Nephron (organoid): ENCODE measurements at regions not wholly inside any gene's neighbourhood (a gene's known extent, or its start where the extent isn't known, plus 50 kb on each side); places are given as distances from the start of the nearest gene placed in this dataset.

Experiments
- H3K27ac Mint-ChIP-seq, 3 experiments: 2 replicates each; pipeline ENCODE4 v1.8.0; 2020; ENCODE audit warnings: mixed read lengths in 3 of 3, mild to moderate bottlenecking in 2 of 3, moderate library complexity in 1 of 3
- H3K27me3 Mint-ChIP-seq: 2 replicates; pipeline ENCODE4 v1.8.0; 2021; ENCODE audit warnings: low read depth, mild to moderate bottlenecking, moderate library complexity, mixed read lengths
- H3K36me3 Mint-ChIP-seq: 2 replicates; pipeline ENCODE4 v1.8.0; 2020; ENCODE audit warnings: low read depth, mixed read lengths
- H3K4me1 Mint-ChIP-seq: 2 replicates; pipeline ENCODE4 v1.8.0; 2020; ENCODE audit warnings: mixed read lengths
- H3K4me3 Mint-ChIP-seq, 3 experiments: 2 replicates each; pipeline ENCODE4 v1.8.0; 2020; ENCODE audit warnings: mild to moderate bottlenecking in 3 of 3, mixed read lengths in 3 of 3, moderate library complexity in 2 of 3
- H3K9me3 Mint-ChIP-seq: 2 replicates; pipeline ENCODE4 v1.8.0; 2020; ENCODE audit warnings: mixed read lengths
- CTCF ChIP-seq, 3 experiments: fragments of 200-600 bp; sonication (generic); IDR thresholded peaks; one replicate each; pipeline ENCODE4 v1.5.0; 2021; ENCODE audit warnings: antibody characterized with exemption in 3 of 3; ENCODE audit not compliant: unreplicated experiment in 3 of 3

- no peaks in the 10 kb centered on the region for H3K9me3 Mint-ChIP-seq
- peak overlapping the region in 2 of 3 experiments; percentile 36 to 42 for H3K27ac Mint-ChIP-seq
- H3K4me3 Mint-ChIP-seq = no peak overlapping the region
- no peaks in the 10 kb centered on the region for H3K27me3 Mint-ChIP-seq
- no peaks in the 10 kb centered on the region for H3K36me3 Mint-ChIP-seq
- H3K4me1 Mint-ChIP-seq = peaks cover 26% of the 10 kb centered on the region
- TF ChIP-seq CTCF (IDR thresholded peaks at IDR 0.05; ENCODE audit: unreplicated experiment in 3 of 3) = no peak
Observed at GRCh38 chr2:150977296-150977695, 284.4 kb downstream of the RBM43 start.

- Mint-ChIP-seq H3K4me3 (no peak overlapping the region), H3K4me1 (peaks cover 22% of the 10 kb centered on the region), H3K27me3 (no peaks in the 10 kb centered on the region), H3K9me3 (peaks cover 3% of the 10 kb centered on the region), H3K36me3 (no peaks in the 10 kb centered on the region), H3K27ac (no peak overlapping the region)
- no peak for TF ChIP-seq CTCF (IDR thresholded peaks at IDR 0.05; ENCODE audit: unreplicated experiment in 3 of 3)
Observed at GRCh38 chr2:150976604-150977003, 285.1 kb downstream of the RBM43 start.

GRCh38 chr2:150974864-150975263, 286.8 kb downstream of the RBM43 start:
- Mint-ChIP-seq H3K27ac (no peak overlapping the region), H3K4me3 (no peak overlapping the region), H3K36me3 (peaks cover 3% of the 10 kb centered on the region), H3K27me3 (no peaks in the 10 kb centered on the region), H3K4me1 (peaks cover 15% of the 10 kb centered on the region), H3K9me3 (peaks cover 9% of the 10 kb centered on the region)
- TF ChIP-seq CTCF (IDR thresholded peaks at IDR 0.05; ENCODE audit: unreplicated experiment in 3 of 3) = no peak

GRCh38 chr2:150974234-150974633, 287.4 kb downstream of the RBM43 start:
- H3K27ac Mint-ChIP-seq = no peak overlapping the region
- H3K36me3 Mint-ChIP-seq = peaks cover 3% of the 10 kb centered on the region
- H3K4me1 Mint-ChIP-seq = peaks cover 13% of the 10 kb centered on the region
- H3K27me3 Mint-ChIP-seq = no peaks in the 10 kb centered on the region
- peaks cover 9% of the 10 kb centered on the region for H3K9me3 Mint-ChIP-seq
- TF ChIP-seq CTCF (IDR thresholded peaks at IDR 0.05; ENCODE audit: unreplicated experiment in 3 of 3) = no peak
- no peak overlapping the region for H3K4me3 Mint-ChIP-seq

GRCh38 chr2:150971910-150972309, 289.8 kb downstream of the RBM43 start:
- TF ChIP-seq CTCF (IDR thresholded peaks at IDR 0.05; ENCODE audit: unreplicated experiment in 3 of 3) = no peak
- no peak overlapping the region for H3K27ac Mint-ChIP-seq

GRCh38 chr2:150963336-150963735, 298.3 kb downstream of the RBM43 start:
- H3K4me1 Mint-ChIP-seq = no peaks in the 10 kb centered on the region
- H3K27ac Mint-ChIP-seq = no peak overlapping the region
- H3K27me3 Mint-ChIP-seq = no peaks in the 10 kb centered on the region
- no peak overlapping the region for H3K4me3 Mint-ChIP-seq
- peaks cover 7% of the 10 kb centered on the region for H3K9me3 Mint-ChIP-seq
- H3K36me3 Mint-ChIP-seq = no peaks in the 10 kb centered on the region
- no peak for TF ChIP-seq CTCF (IDR thresholded peaks at IDR 0.05; ENCODE audit: unreplicated experiment in 3 of 3)

More at GRCh38 chr2:150971910-150972309, 289.8 kb downstream of the RBM43 start:
- no peaks in the 10 kb centered on the region for H3K27me3 Mint-ChIP-seq
- peaks cover 3% of the 10 kb centered on the region for H3K36me3 Mint-ChIP-seq
- peaks cover 9% of the 10 kb centered on the region for H3K9me3 Mint-ChIP-seq
- no peak overlapping the region for H3K4me3 Mint-ChIP-seq
- H3K4me1 Mint-ChIP-seq = no peaks in the 10 kb centered on the region
